GM12878 (cell line): ENCODE measurements at regions not wholly inside any gene's neighbourhood (a gene's known extent, or its start where the extent isn't known, plus 50 kb on each side); places are given as distances from the start of the nearest gene placed in this dataset.
"Not testable (repeated sequence)": the region's sequence is repeated elsewhere in the genome, so short reads cannot be mapped to it uniquely, and the experiment has no call there.

Experiments
- ATF7 ChIP-seq: fragments of 450-650 bp; IDR thresholded peaks from 2 replicates; pipeline ENCODE4 v1.6.1; 2016; ENCODE audit warnings: low read depth, mild to moderate bottlenecking
- BMI1 ChIP-seq: fragments of 450-650 bp; IDR thresholded peaks from 2 replicates; pipeline ENCODE4 v1.6.1; 2016; ENCODE audit warnings: mild to moderate bottlenecking, moderate library complexity, borderline replicate concordance
- CBX5 ChIP-seq: sonication (generic); IDR thresholded peaks from 2 replicates; pipeline ENCODE4 v1.6.1; 2016; ENCODE audit warnings: low read depth, moderate library complexity, mild to moderate bottlenecking, inconsistent platforms
- EP300 ChIP-seq, 2 experiments: fragments of 150-350 bp in 1 of 2; IDR thresholded peaks; 2 replicates each; pipeline ENCODE4 v1.6.1; 2011 to 2012; ENCODE audit warnings: low read depth in 2 of 2, low read length in 2 of 2, borderline replicate concordance in 1 of 2, improper control_type of control experiment in 1 of 2, inconsistent platforms in 1 of 2; ENCODE audit not compliant: control insufficient read depth in 1 of 2
- MTA2 ChIP-seq: fragments of 450-650 bp; IDR thresholded peaks from 2 replicates; pipeline ENCODE4 v1.6.1; 2016; ENCODE audit warnings: low read depth, mild to moderate bottlenecking, moderate library complexity
- NR2C1 ChIP-seq: fragments of 450-650 bp; IDR thresholded peaks from 2 replicates; pipeline ENCODE4 v1.6.1; 2017; ENCODE audit warnings: antibody characterized with exemption, mild to moderate bottlenecking, moderate library complexity
- NR2C2 ChIP-seq: IDR thresholded peaks from 2 replicates; pipeline ENCODE4 v1.6.1; 2011; ENCODE audit warnings: borderline replicate concordance, low read depth; ENCODE audit not compliant: control insufficient read depth, insufficient read length
- STAT3 ChIP-seq: IDR thresholded peaks from 2 replicates; pipeline ENCODE4 v1.6.1; 2011; ENCODE audit warnings: low read depth, low read length, improper control_type of control experiment
- TAF1 ChIP-seq: IDR thresholded peaks from 2 replicates; pipeline ENCODE4 v1.6.1; 2011; ENCODE audit warnings: mild to moderate bottlenecking, low read depth, low read length, borderline replicate concordance
- ZSCAN29 ChIP-seq: fragments of 450-650 bp; IDR thresholded peaks from 2 replicates; pipeline ENCODE4 v1.6.1; 2017; ENCODE audit warnings: mild to moderate bottlenecking, moderate library complexity
- TF ChIP-seq, protein P1 (sequence below), 3 experiments: IDR thresholded peaks in 2 of 3; conservative IDR thresholded peaks in 1 of 3; 2 replicates each; pipeline ENCODE4 v1.5.1; 2011; ENCODE audit warnings: low read depth in 3 of 3, low read length in 3 of 3, mild to moderate bottlenecking in 3 of 3, control low read depth in 2 of 3, moderate library complexity in 2 of 3, inconsistent platforms in 1 of 3, mixed read lengths in 1 of 3; ENCODE audit not compliant: control insufficient read depth in 2 of 3, insufficient read depth in 1 of 3; ENCODE audit errors: extremely low read depth in 1 of 3

DNA sequence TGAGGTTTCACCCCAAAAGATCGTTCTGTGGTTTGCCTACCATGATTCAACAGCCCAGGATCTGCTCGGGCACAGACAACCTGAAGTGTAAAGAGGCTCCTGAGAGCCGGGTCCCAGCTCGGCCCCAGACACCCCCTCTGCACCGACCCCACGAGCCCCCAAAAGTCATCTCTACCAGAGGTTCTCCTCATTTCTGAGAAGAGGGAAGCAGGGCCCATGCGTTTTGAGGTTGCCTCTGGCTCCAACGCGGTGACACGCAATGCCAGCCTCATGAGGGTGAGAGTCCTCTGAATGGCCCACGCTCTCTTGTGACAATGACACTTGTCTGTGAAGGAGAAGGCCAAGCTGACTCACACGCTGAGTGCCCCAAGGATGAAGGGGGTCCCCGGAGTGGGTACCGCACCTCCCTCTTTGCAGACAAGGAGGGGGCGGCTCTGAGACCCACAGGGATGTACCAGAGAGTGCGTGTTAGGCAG is 153.0 kb upstream of the TPTE start:
- TF ChIP-seq EP300 (IDR thresholded peaks at IDR 0.05; ENCODE audit: borderline replicate concordance in 1 of 2, control insufficient read depth in 1 of 2, low read depth in 2 of 2, low read length in 2 of 2); NR2C2; STAT3; CBX5; ZSCAN29; TAF1; ATF7; BMI1; NR2C1; MTA2: not testable (repeated sequence)
- TF ChIP-seq, protein P1, sequence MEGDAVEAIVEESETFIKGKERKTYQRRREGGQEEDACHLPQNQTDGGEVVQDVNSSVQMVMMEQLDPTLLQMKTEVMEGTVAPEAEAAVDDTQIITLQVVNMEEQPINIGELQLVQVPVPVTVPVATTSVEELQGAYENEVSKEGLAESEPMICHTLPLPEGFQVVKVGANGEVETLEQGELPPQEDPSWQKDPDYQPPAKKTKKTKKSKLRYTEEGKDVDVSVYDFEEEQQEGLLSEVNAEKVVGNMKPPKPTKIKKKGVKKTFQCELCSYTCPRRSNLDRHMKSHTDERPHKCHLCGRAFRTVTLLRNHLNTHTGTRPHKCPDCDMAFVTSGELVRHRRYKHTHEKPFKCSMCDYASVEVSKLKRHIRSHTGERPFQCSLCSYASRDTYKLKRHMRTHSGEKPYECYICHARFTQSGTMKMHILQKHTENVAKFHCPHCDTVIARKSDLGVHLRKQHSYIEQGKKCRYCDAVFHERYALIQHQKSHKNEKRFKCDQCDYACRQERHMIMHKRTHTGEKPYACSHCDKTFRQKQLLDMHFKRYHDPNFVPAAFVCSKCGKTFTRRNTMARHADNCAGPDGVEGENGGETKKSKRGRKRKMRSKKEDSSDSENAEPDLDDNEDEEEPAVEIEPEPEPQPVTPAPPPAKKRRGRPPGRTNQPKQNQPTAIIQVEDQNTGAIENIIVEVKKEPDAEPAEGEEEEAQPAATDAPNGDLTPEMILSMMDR (IDR thresholded peaks at IDR 0.05 in 2 of 3, conservative IDR thresholded peaks at IDR 0.05 in 1 of 3; ENCODE audit: control insufficient read depth in 2 of 3, extremely low read depth in 1 of 3, insufficient read depth in 1 of 3, low read depth in 3 of 3, low read length in 3 of 3), result not testable (repeated sequence)
